ENCODE measurements at regions not wholly inside any gene's neighbourhood (a gene's known extent, or its start where the extent isn't known, plus 50 kb on each side); places are given as distances from the start of the nearest gene placed in this dataset.

- no peak for DNase-seq (ENCODE audit: low read depth)
These were observed 74.9 kb downstream of the MIAT start for GRCh38 chr22:26732284-26732683.

- no peak for DNase-seq (ENCODE audit: low read depth)
These were observed 77.1 kb downstream of the MIAT start for GRCh38 chr22:26734339-26735018.

- no peak for DNase-seq (ENCODE audit: low read depth)
These were observed 77.6 kb downstream of the MIAT start for GRCh38 chr22:26735019-26735409.

GRCh38 chr22:26737262-26737661 lies 79.9 kb downstream of the MIAT start:
- no peak for DNase-seq (ENCODE audit: low read depth)

- DNase-seq (ENCODE audit: low read depth): no peak
These were observed 82.9 kb downstream of the MIAT start for GRCh38 chr22:26740253-26740652.

GRCh38 chr22:26743149-26743548 lies 85.8 kb downstream of the MIAT start:
- DNase-seq (ENCODE audit: low read depth): no peak

GRCh38 chr22:26744892-26745808 lies 87.8 kb downstream of the MIAT start:
- no peak for DNase-seq (ENCODE audit: low read depth)

GRCh38 chr22:26746311-26746710 lies 88.9 kb downstream of the MIAT start:
- no peak for DNase-seq (ENCODE audit: low read depth)

GRCh38 chr22:26748845-26749244 lies 91.5 kb downstream of the MIAT start:
- DNase-seq (ENCODE audit: low read depth): no peak

GRCh38 chr22:26751217-26751616 lies 93.8 kb downstream of the MIAT start:
- DNase-seq (ENCODE audit: low read depth): no peak

GRCh38 chr22:26753125-26753862 lies 95.9 kb downstream of the MIAT start:
- no peak for DNase-seq (ENCODE audit: low read depth)

GRCh38 chr22:26756675-26757293 lies 99.4 kb downstream of the MIAT start:
- DNase-seq (ENCODE audit: low read depth): peak; percentile 9

GRCh38 chr22:26757496-26757895 lies 100.1 kb downstream of the MIAT start:
- DNase-seq (ENCODE audit: low read depth): no peak

- DNase-seq (ENCODE audit: low read depth): no peak
These were observed 105.4 kb downstream of the MIAT start for GRCh38 chr22:26762503-26763472.

- peak; percentile 58 for DNase-seq (ENCODE audit: low read depth)
These were observed 106.4 kb downstream of the MIAT start for GRCh38 chr22:26763633-26764361.

GRCh38 chr22:26766510-26767350 lies 109.3 kb downstream of the MIAT start:
- no peak for DNase-seq (ENCODE audit: low read depth)

GRCh38 chr22:26767351-26768155 lies 110.2 kb downstream of the MIAT start:
- DNase-seq (ENCODE audit: low read depth): no peak

GRCh38 chr22:26768156-26768515 lies 110.7 kb downstream of the MIAT start:
- DNase-seq (ENCODE audit: low read depth): no peak

All from LHCN-M2 (cell line).